ENCODE measurements at regions not wholly inside any gene's neighbourhood (a gene's known extent, or its start where the extent isn't known, plus 50 kb on each side); places are given as distances from the start of the nearest gene placed in this dataset.

GRCh38 chr2:42960002-42960841, 167.8 kb upstream of the HAAO start:
- peaks cover 13 to 20% (median 17%) of the 10 kb centered on the region in 3 donors for H3K4me1 Mint-ChIP-seq
- H3K9me3 ChIP-seq = no peaks in the 10 kb centered on the region
- ATAC-seq (replicated peaks in 1 of 4) (no peak), DNase-seq (no peak)
- ChIA-PET POLR2A (no interaction called here), CTCF (no interaction called here)
- peaks cover 0 to 35% of the 10 kb centered on the region in 2 experiments for H3K27me3 ChIP-seq (replicated peaks in 1 of 2; ENCODE audit: control insufficient read depth in 2 of 2, extremely low read depth in 1 of 2, insufficient read depth in 2 of 2, low read length in 1 of 2)
- H3K36me3 Mint-ChIP-seq = no peaks in the 10 kb centered on the region
- no peak overlapping the region for H3K4me3 Mint-ChIP-seq
- H3K36me3 ChIP-seq (ENCODE audit: control insufficient read depth in 2 of 2, extremely low read depth in 1 of 2, insufficient read depth in 1 of 2, low read length in 1 of 2) = no peaks in the 10 kb centered on the region
- H3K27ac ChIP-seq (ENCODE audit: low read length) = no peak overlapping the region
- no peaks in the 10 kb centered on the region for H3K9me3 Mint-ChIP-seq
- H3K27ac Mint-ChIP-seq = no peak overlapping the region
- 96% methylated on average over 6 of the region's 10 CpGs for WGBS (ENCODE audit: insufficient coverage)
- H3K27me3 Mint-ChIP-seq = peaks cover 4 to 18% of the 10 kb centered on the region in 2 donors
- no peak overlapping the region for H3K4me3 ChIP-seq (ENCODE audit: control insufficient read depth in 1 of 2, extremely low read depth in 1 of 2, low read length in 1 of 2)
- H3K4me1 ChIP-seq (ENCODE audit: control insufficient read depth in 1 of 2, extremely low read depth in 1 of 2, insufficient read depth in 2 of 2, low read length in 2 of 2) = peaks cover 8 to 22% of the 10 kb centered on the region in 2 experiments

- no peak overlapping the region for H3K4me3 Mint-ChIP-seq
- ATAC-seq (replicated peaks in 1 of 4) (no peak), DNase-seq (no peak)
- no peaks in the 10 kb centered on the region for H3K36me3 Mint-ChIP-seq
- Histone ChIP-seq H3K27ac (ENCODE audit: low read length) (no peak overlapping the region), H3K4me3 (ENCODE audit: control insufficient read depth in 1 of 2, extremely low read depth in 1 of 2, low read length in 1 of 2) (no peak overlapping the region), H3K27me3 (replicated peaks in 1 of 2; ENCODE audit: control insufficient read depth in 2 of 2, extremely low read depth in 1 of 2, insufficient read depth in 2 of 2, low read length in 1 of 2) (peaks cover 0 to 35% of the 10 kb centered on the region in 2 experiments), H3K36me3 (ENCODE audit: control insufficient read depth in 2 of 2, extremely low read depth in 1 of 2, insufficient read depth in 1 of 2, low read length in 1 of 2) (no peaks in the 10 kb centered on the region), H3K4me1 (ENCODE audit: control insufficient read depth in 1 of 2, extremely low read depth in 1 of 2, insufficient read depth in 2 of 2, low read length in 2 of 2) (peaks cover 8 to 21% of the 10 kb centered on the region in 2 experiments), H3K9me3 (no peaks in the 10 kb centered on the region)
- ChIA-PET POLR2A (no interaction called here), CTCF (no interaction called here)
- H3K27ac Mint-ChIP-seq = no peak overlapping the region
- H3K27me3 Mint-ChIP-seq = peaks cover 4 to 18% of the 10 kb centered on the region in 2 donors
- WGBS (ENCODE audit: insufficient coverage) = no CpG with 5 or more reads among the region's 8 CpGs
- H3K9me3 Mint-ChIP-seq = no peaks in the 10 kb centered on the region
- peaks cover 13 to 20% (median 17%) of the 10 kb centered on the region in 3 donors for H3K4me1 Mint-ChIP-seq
Observed at GRCh38 chr2:42959234-42960001, 167.0 kb upstream of the HAAO start.

GRCh38 chr2:42958741-42959233, 166.4 kb upstream of the HAAO start:
- CTCF ChIA-PET = no interaction called here
- DNase-seq (no peak), ATAC-seq (replicated peaks in 1 of 4) (no peak)
- Histone ChIP-seq H3K27ac (ENCODE audit: low read length) (no peak overlapping the region), H3K36me3 (ENCODE audit: control insufficient read depth in 2 of 2, extremely low read depth in 1 of 2, insufficient read depth in 1 of 2, low read length in 1 of 2) (no peaks in the 10 kb centered on the region), H3K4me1 (ENCODE audit: control insufficient read depth in 1 of 2, extremely low read depth in 1 of 2, insufficient read depth in 2 of 2, low read length in 2 of 2) (peaks cover 8 to 18% of the 10 kb centered on the region in 2 experiments), H3K4me3 (ENCODE audit: control insufficient read depth in 1 of 2, extremely low read depth in 1 of 2, low read length in 1 of 2) (no peak overlapping the region), H3K27me3 (replicated peaks in 1 of 2; ENCODE audit: control insufficient read depth in 2 of 2, extremely low read depth in 1 of 2, insufficient read depth in 2 of 2, low read length in 1 of 2) (peaks cover 0 to 34% of the 10 kb centered on the region in 2 experiments), H3K9me3 (no peaks in the 10 kb centered on the region)
- no peaks in the 10 kb centered on the region for H3K9me3 Mint-ChIP-seq
- peaks cover 4 to 18% of the 10 kb centered on the region in 2 donors for H3K27me3 Mint-ChIP-seq
- no peak overlapping the region for H3K4me3 Mint-ChIP-seq
- POLR2A ChIA-PET = no interaction called here
- H3K36me3 Mint-ChIP-seq = no peaks in the 10 kb centered on the region
- 74% methylated on average over 10 of the region's 10 CpGs for WGBS (ENCODE audit: insufficient coverage)
- H3K27ac Mint-ChIP-seq = no peak overlapping the region
- peaks cover 13 to 20% (median 17%) of the 10 kb centered on the region in 3 donors for H3K4me1 Mint-ChIP-seq

GRCh38 chr2:42957861-42958301, 165.5 kb upstream of the HAAO start:
- CTCF ChIA-PET = no interaction called here
- H3K4me3 Mint-ChIP-seq = no peak overlapping the region

GRCh38 chr2:42957109-42957860, 164.9 kb upstream of the HAAO start:
- H3K27ac Mint-ChIP-seq = no peak overlapping the region
- Histone ChIP-seq H3K27ac (ENCODE audit: low read length) (no peak overlapping the region), H3K4me3 (ENCODE audit: control insufficient read depth in 1 of 2, extremely low read depth in 1 of 2, low read length in 1 of 2) (no peak overlapping the region), H3K36me3 (ENCODE audit: control insufficient read depth in 2 of 2, extremely low read depth in 1 of 2, insufficient read depth in 1 of 2, low read length in 1 of 2) (no peaks in the 10 kb centered on the region), H3K4me1 (ENCODE audit: control insufficient read depth in 1 of 2, extremely low read depth in 1 of 2, insufficient read depth in 2 of 2, low read length in 2 of 2) (peaks cover 3 to 11% of the 10 kb centered on the region in 2 experiments), H3K9me3 (no peaks in the 10 kb centered on the region), H3K27me3 (replicated peaks in 1 of 2; ENCODE audit: control insufficient read depth in 2 of 2, extremely low read depth in 1 of 2, insufficient read depth in 2 of 2, low read length in 1 of 2) (peaks cover 0 to 20% of the 10 kb centered on the region in 2 experiments)
- ChIA-PET CTCF (no interaction called here), POLR2A (no interaction called here)
- WGBS (ENCODE audit: insufficient coverage) = 68% methylated on average over 3 of the region's 11 CpGs
- no peak for ATAC-seq (replicated peaks in 1 of 4)
- no peaks in the 10 kb centered on the region for H3K36me3 Mint-ChIP-seq
- peaks cover 4 to 11% (median 9%) of the 10 kb centered on the region in 3 donors for H3K4me1 Mint-ChIP-seq
- no peak overlapping the region for H3K4me3 Mint-ChIP-seq
- DNase-seq = no peak
- peaks cover 4 to 9% of the 10 kb centered on the region in 2 donors for H3K27me3 Mint-ChIP-seq
- H3K9me3 Mint-ChIP-seq = no peaks in the 10 kb centered on the region

More at GRCh38 chr2:42957861-42958301, 165.5 kb upstream of the HAAO start:
- H3K27ac ChIP-seq (ENCODE audit: low read length) = no peak overlapping the region
- Mint-ChIP-seq H3K27ac (no peak overlapping the region), H3K27me3 (peaks cover 4 to 15% of the 10 kb centered on the region in 2 donors), H3K36me3 (no peaks in the 10 kb centered on the region), H3K4me1 (peaks cover 10 to 17% (median 15%) of the 10 kb centered on the region in 3 donors), H3K9me3 (no peaks in the 10 kb centered on the region)
- POLR2A ChIA-PET = no interaction called here
- peaks cover 4 to 17% of the 10 kb centered on the region in 2 experiments for H3K4me1 ChIP-seq (ENCODE audit: control insufficient read depth in 1 of 2, extremely low read depth in 1 of 2, insufficient read depth in 2 of 2, low read length in 2 of 2)
- 89% methylated on average over 5 of the region's 5 CpGs for WGBS (ENCODE audit: insufficient coverage)
- H3K27me3 ChIP-seq (replicated peaks in 1 of 2; ENCODE audit: control insufficient read depth in 2 of 2, extremely low read depth in 1 of 2, insufficient read depth in 2 of 2, low read length in 1 of 2) = peaks cover 0 to 26% of the 10 kb centered on the region in 2 experiments
- no peak for ATAC-seq (replicated peaks in 1 of 4)
- no peaks in the 10 kb centered on the region for H3K36me3 ChIP-seq (ENCODE audit: control insufficient read depth in 2 of 2, extremely low read depth in 1 of 2, insufficient read depth in 1 of 2, low read length in 1 of 2)
- H3K9me3 ChIP-seq = no peaks in the 10 kb centered on the region
- no peak overlapping the region for H3K4me3 ChIP-seq (ENCODE audit: control insufficient read depth in 1 of 2, extremely low read depth in 1 of 2, low read length in 1 of 2)
- DNase-seq = no peak

Data from T-cell (primary cell).